T-cell (primary cell): ENCODE measurements at regions not wholly inside any gene's neighbourhood (a gene's known extent, or its start where the extent isn't known, plus 50 kb on each side); places are given as distances from the start of the nearest gene placed in this dataset.
"Not testable (repeated sequence)": the region's sequence is repeated elsewhere in the genome, so short reads cannot be mapped to it uniquely, and the experiment has no call there.

Experiments
- ATAC-seq, 4 experiments: fragments of 200-7000 bp in 3 of 4; fragments of 150-1000 bp in 1 of 4; cut with Tn5 transposase; replicated peaks in 1 of 4; 1 replicate in 3 of 4; 2 replicates in 1 of 4; pipeline ENCODE4 v1.10.0; 2021; ENCODE audit warnings: moderate library complexity in 3 of 4, mild to moderate bottlenecking in 2 of 4, moderate number of reproducible peaks in 1 of 4
- CTCF ChIA-PET, 2 donors: fragments of 300-600 bp; sonication (Branson Sonifier 250); formaldehyde crosslinking; loops; one replicate each; lab custom pipeline; 2022; ENCODE audit warnings: antibody characterized with exemption in 2 of 2; lab: Charles Lee
- POLR2A ChIA-PET, 2 donors: fragments of 300-600 bp; sonication (Branson Sonifier 250); formaldehyde crosslinking; loops; one replicate each; lab custom pipeline; 2022; ENCODE audit warnings: antibody characterized with exemption in 2 of 2; lab: Charles Lee
- DNase-seq, 35 experiments: peaks; one replicate each; pipeline versions ENCODE4 v3.0.0 to v3.0.0-alpha.2; 2013 to 2023
- H3K27ac ChIP-seq: one replicate; pipeline ENCODE4 v1.5.1; 2013; ENCODE audit warnings: low read length
- H3K27me3 ChIP-seq, 2 experiments: replicated peaks in 1 of 2; 1 replicate in 1 of 2; 2 replicates in 1 of 2; pipeline versions ENCODE4 v1.6.1 to v1.7.0; 2013; ENCODE audit warnings: low read length in 1 of 2, mixed read lengths in 1 of 2; ENCODE audit not compliant: control insufficient read depth in 2 of 2, insufficient read depth in 2 of 2; ENCODE audit errors: extremely low read depth in 1 of 2
- H3K36me3 ChIP-seq, 2 donors: 1 replicate in 1 of 2; 2 replicates in 1 of 2; pipeline versions ENCODE4 v1.6.1 to v1.7.0; 2013; ENCODE audit warnings: low read length in 1 of 2; ENCODE audit not compliant: control insufficient read depth in 2 of 2, insufficient read depth in 1 of 2; ENCODE audit errors: extremely low read depth in 1 of 2
- H3K4me1 ChIP-seq, 2 experiments: 1 replicate in 1 of 2; 2 replicates in 1 of 2; pipeline versions ENCODE4 v1.6.1 to v1.7.0; 2013; ENCODE audit warnings: low read length in 2 of 2, mixed read lengths in 1 of 2; ENCODE audit not compliant: insufficient read depth in 2 of 2, control insufficient read depth in 1 of 2; ENCODE audit errors: extremely low read depth in 1 of 2
- H3K4me3 ChIP-seq, 2 donors: 1 replicate in 1 of 2; 2 replicates in 1 of 2; pipeline versions ENCODE4 v1.5.1 to v1.7.0; 2013; ENCODE audit warnings: mild to moderate bottlenecking in 2 of 2, low read length in 1 of 2, moderate library complexity in 1 of 2; ENCODE audit not compliant: control insufficient read depth in 1 of 2; ENCODE audit errors: extremely low read depth in 1 of 2
- H3K9me3 ChIP-seq: 2 replicates; pipeline ENCODE4 v1.7.0; 2013
- H3K27ac Mint-ChIP-seq, 2 donors: one replicate each; pipeline ENCODE4 v1.8.0; 2020 to 2021; ENCODE audit warnings: mild to moderate bottlenecking in 2 of 2, mixed read lengths in 2 of 2
- H3K27me3 Mint-ChIP-seq, 2 donors: one replicate each; pipeline ENCODE4 v1.8.0; 2021 to 2022; ENCODE audit warnings: mixed read lengths in 2 of 2
- H3K36me3 Mint-ChIP-seq: one replicate; pipeline ENCODE4 v1.8.0; 2021; ENCODE audit warnings: mixed read lengths
- H3K4me1 Mint-ChIP-seq, 3 donors: one replicate each; pipeline ENCODE4 v1.8.0; 2020 to 2022; ENCODE audit warnings: mixed read lengths in 3 of 3, mild to moderate bottlenecking in 1 of 3
- H3K4me3 Mint-ChIP-seq, 3 donors: one replicate each; pipeline ENCODE4 v1.8.0; 2020 to 2022; ENCODE audit warnings: mild to moderate bottlenecking in 3 of 3, mixed read lengths in 3 of 3, moderate library complexity in 3 of 3
- H3K9me3 Mint-ChIP-seq, 3 donors: one replicate each; pipeline ENCODE4 v1.8.0; 2020 to 2022; ENCODE audit warnings: mixed read lengths in 3 of 3
- WGBS: methylation state at CpG from one replicate; pipeline ENCODE4 v1.1.5; 2013; ENCODE audit warnings: missing lambda C conversion rate; ENCODE audit not compliant: insufficient coverage; 5-methylcytosine and 5-hydroxymethylcytosine counted together

GRCh38 chr11:71781491-71781890, 51.5 kb upstream of the DEFB108B start:
- H3K36me3 Mint-ChIP-seq, H3K9me3 Mint-ChIP-seq, H3K27ac ChIP-seq, H3K4me3 Mint-ChIP-seq, H3K27me3 Mint-ChIP-seq, H3K9me3 ChIP-seq, H3K27me3 ChIP-seq, DNase-seq, H3K4me1 Mint-ChIP-seq, H3K4me1 ChIP-seq, H3K4me3 ChIP-seq, ATAC-seq, H3K36me3 ChIP-seq, H3K27ac Mint-ChIP-seq, CTCF ChIA-PET, POLR2A ChIA-PET: not testable (repeated sequence)
- 100% methylated on average over 1 of the region's 5 CpGs for WGBS

GRCh38 chr11:71782229-71782861, 50.7 kb upstream of the DEFB108B start:
- H3K9me3 ChIP-seq, H3K4me1 ChIP-seq, ATAC-seq, H3K4me1 Mint-ChIP-seq, H3K36me3 ChIP-seq, H3K27ac ChIP-seq, H3K27ac Mint-ChIP-seq, H3K9me3 Mint-ChIP-seq, H3K27me3 Mint-ChIP-seq, DNase-seq, H3K36me3 Mint-ChIP-seq, H3K4me3 Mint-ChIP-seq, H3K4me3 ChIP-seq, H3K27me3 ChIP-seq: not testable (repeated sequence)
- CTCF ChIA-PET, result interaction anchor here in 1 of 2 donors (0.6 kb wide), 1 partner anchor 148 kb away, joined by 5 read pairs; no protein-coding TSS in a partner anchor
- POLR2A ChIA-PET, result interaction anchor here (0.6 to 0.7 kb wide), 3 partner anchors 25 to 251 kb away, joined by 3 to 9 read pairs (median 4); no protein-coding TSS in a partner anchor
- 90% methylated on average over 8 of the region's 13 CpGs for WGBS

- H3K9me3 Mint-ChIP-seq, H3K4me3 ChIP-seq, H3K27ac ChIP-seq, DNase-seq, H3K36me3 Mint-ChIP-seq, H3K4me3 Mint-ChIP-seq, H3K36me3 ChIP-seq, POLR2A ChIA-PET, H3K27me3 ChIP-seq, H3K27ac Mint-ChIP-seq, ATAC-seq, H3K9me3 ChIP-seq, H3K27me3 Mint-ChIP-seq, CTCF ChIA-PET: not testable (repeated sequence)
- WGBS, result 67% methylated on average over 3 of the region's 4 CpGs
- peaks cover 9 to 14% (median 12%) of the 10 kb centered on the region in 3 donors for H3K4me1 Mint-ChIP-seq
- H3K4me1 ChIP-seq, result peaks cover 0 to 11% of the 10 kb centered on the region in 2 experiments
Measured at GRCh38 chr11:71783191-71783590, 49.8 kb upstream of the DEFB108B start.
